HL-60 (cell line): ENCODE measurements at regions not wholly inside any gene's neighbourhood (a gene's known extent, or its start where the extent isn't known, plus 50 kb on each side); places are given as distances from the start of the nearest gene placed in this dataset.

ENCODE experiments used
- CTCF ChIP-seq: IDR thresholded peaks from one replicate; pipeline ENCODE4 v1.5.1; 2011; ENCODE audit warnings: low read length, control low read depth, inconsistent platforms; ENCODE audit not compliant: insufficient read depth
- GABPA ChIP-seq: IDR thresholded peaks from 2 replicates; pipeline ENCODE4 v1.6.1; 2012; ENCODE audit warnings: low read depth
- POLR2AphosphoS5 ChIP-seq: IDR thresholded peaks from 2 replicates; pipeline ENCODE4 v1.6.1; 2012; ENCODE audit warnings: low read depth
- SPI1 ChIP-seq: IDR thresholded peaks from 2 replicates; pipeline ENCODE4 v1.6.1; 2012; ENCODE audit warnings: low read depth, mild to moderate bottlenecking, borderline replicate concordance
- TF ChIP-seq, protein P1 (sequence below): IDR thresholded peaks from 2 replicates; pipeline ENCODE4 v1.6.1; 2012; ENCODE audit warnings: low read depth; ENCODE audit not compliant: insufficient replicate concordance

GRCh38 chr11:115645631-115646317, 141.6 kb upstream of the CADM1 start:
- TF ChIP-seq SPI1 (no peak), CTCF (no peak), POLR2AphosphoS5 (no peak), GABPA (no peak)
- TF ChIP-seq, protein P1, sequence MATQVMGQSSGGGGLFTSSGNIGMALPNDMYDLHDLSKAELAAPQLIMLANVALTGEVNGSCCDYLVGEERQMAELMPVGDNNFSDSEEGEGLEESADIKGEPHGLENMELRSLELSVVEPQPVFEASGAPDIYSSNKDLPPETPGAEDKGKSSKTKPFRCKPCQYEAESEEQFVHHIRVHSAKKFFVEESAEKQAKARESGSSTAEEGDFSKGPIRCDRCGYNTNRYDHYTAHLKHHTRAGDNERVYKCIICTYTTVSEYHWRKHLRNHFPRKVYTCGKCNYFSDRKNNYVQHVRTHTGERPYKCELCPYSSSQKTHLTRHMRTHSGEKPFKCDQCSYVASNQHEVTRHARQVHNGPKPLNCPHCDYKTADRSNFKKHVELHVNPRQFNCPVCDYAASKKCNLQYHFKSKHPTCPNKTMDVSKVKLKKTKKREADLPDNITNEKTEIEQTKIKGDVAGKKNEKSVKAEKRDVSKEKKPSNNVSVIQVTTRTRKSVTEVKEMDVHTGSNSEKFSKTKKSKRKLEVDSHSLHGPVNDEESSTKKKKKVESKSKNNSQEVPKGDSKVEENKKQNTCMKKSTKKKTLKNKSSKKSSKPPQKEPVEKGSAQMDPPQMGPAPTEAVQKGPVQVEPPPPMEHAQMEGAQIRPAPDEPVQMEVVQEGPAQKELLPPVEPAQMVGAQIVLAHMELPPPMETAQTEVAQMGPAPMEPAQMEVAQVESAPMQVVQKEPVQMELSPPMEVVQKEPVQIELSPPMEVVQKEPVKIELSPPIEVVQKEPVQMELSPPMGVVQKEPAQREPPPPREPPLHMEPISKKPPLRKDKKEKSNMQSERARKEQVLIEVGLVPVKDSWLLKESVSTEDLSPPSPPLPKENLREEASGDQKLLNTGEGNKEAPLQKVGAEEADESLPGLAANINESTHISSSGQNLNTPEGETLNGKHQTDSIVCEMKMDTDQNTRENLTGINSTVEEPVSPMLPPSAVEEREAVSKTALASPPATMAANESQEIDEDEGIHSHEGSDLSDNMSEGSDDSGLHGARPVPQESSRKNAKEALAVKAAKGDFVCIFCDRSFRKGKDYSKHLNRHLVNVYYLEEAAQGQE, result no peak
